T-helper 1 cell treated with Interleukin-12 subunit alpha and Interleukin-12 subunit beta and Interleukin-4 antibody, amounts not matched to agents 30 μg/mL and 1 μg/mL, for 36 hours (primary cell): ENCODE measurements at regions not wholly inside any gene's neighbourhood (a gene's known extent, or its start where the extent isn't known, plus 50 kb on each side); places are given as distances from the start of the nearest gene placed in this dataset.
"Not testable (repeated sequence)": the region's sequence is repeated elsewhere in the genome, so short reads cannot be mapped to it uniquely, and the experiment has no call there.

Experiments used
- H3K27ac Mint-ChIP-seq: one replicate; pipeline ENCODE4 v1.8.0; 2021; ENCODE audit warnings: mild to moderate bottlenecking, mixed read lengths
- H3K27me3 Mint-ChIP-seq: one replicate; pipeline ENCODE4 v1.8.0; 2021; ENCODE audit warnings: low read depth, mixed read lengths
- H3K36me3 Mint-ChIP-seq: one replicate; pipeline ENCODE4 v1.8.0; 2021; ENCODE audit warnings: low read depth, mixed read lengths
- H3K4me1 Mint-ChIP-seq: one replicate; pipeline ENCODE4 v1.8.0; 2021; ENCODE audit warnings: low read depth, mixed read lengths
- H3K4me3 Mint-ChIP-seq: one replicate; pipeline ENCODE4 v1.8.0; 2021; ENCODE audit warnings: mild to moderate bottlenecking, moderate library complexity, mixed read lengths
- H3K9me3 Mint-ChIP-seq: one replicate; pipeline ENCODE4 v1.8.0; 2021; ENCODE audit warnings: mixed read lengths

GRCh38 chr1:191460234-191460633, 698.0 kb upstream of the RGS18 start:
- no peak overlapping the region for H3K27ac Mint-ChIP-seq
- peaks cover 11% of the 10 kb centered on the region for H3K9me3 Mint-ChIP-seq
- no peaks in the 10 kb centered on the region for H3K4me1 Mint-ChIP-seq
- H3K36me3 Mint-ChIP-seq = no peaks in the 10 kb centered on the region
- H3K4me3 Mint-ChIP-seq = no peak overlapping the region
- H3K27me3 Mint-ChIP-seq = no peaks in the 10 kb centered on the region

DNA sequence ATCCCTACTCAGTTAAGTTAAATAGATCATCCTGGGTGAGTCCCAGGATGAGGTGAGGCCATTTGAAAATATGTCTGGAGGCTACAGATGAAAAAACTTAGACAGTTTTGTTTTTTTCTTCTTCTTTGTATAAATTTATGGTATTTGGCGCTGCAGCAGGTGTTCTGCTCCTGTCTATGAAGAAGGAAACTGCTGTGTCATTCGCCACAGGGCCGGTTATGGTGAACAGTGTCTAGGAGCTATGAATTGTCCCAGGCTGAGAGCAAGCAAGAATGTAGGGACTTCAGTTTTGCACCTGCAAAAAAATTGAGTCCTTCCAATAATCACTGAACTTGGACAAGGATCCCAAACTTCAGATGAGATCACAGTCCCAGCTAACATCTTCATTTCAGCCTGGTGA, 674.3 kb upstream of the RGS18 start:
- Mint-ChIP-seq H3K4me1 (no peaks in the 10 kb centered on the region), H3K4me3 (no peak overlapping the region), H3K27ac (no peak overlapping the region), H3K9me3 (peaks cover 4% of the 10 kb centered on the region), H3K36me3 (no peaks in the 10 kb centered on the region), H3K27me3 (no peaks in the 10 kb centered on the region)

GRCh38 chr1:191490303-191490702, 668.0 kb upstream of the RGS18 start:
- Mint-ChIP-seq H3K27ac (no peak overlapping the region), H3K4me1 (no peaks in the 10 kb centered on the region), H3K4me3 (no peak overlapping the region), H3K9me3 (peaks cover 9% of the 10 kb centered on the region), H3K36me3 (no peaks in the 10 kb centered on the region), H3K27me3 (no peaks in the 10 kb centered on the region)

GRCh38 chr1:191495040-191495439, 663.2 kb upstream of the RGS18 start:
- no peaks in the 10 kb centered on the region for H3K36me3 Mint-ChIP-seq
- no peak overlapping the region for H3K4me3 Mint-ChIP-seq
- peaks cover under 1% of the 10 kb centered on the region for H3K9me3 Mint-ChIP-seq
- H3K27ac Mint-ChIP-seq = no peak overlapping the region
- H3K4me1 Mint-ChIP-seq = no peaks in the 10 kb centered on the region
- no peaks in the 10 kb centered on the region for H3K27me3 Mint-ChIP-seq

DNA sequence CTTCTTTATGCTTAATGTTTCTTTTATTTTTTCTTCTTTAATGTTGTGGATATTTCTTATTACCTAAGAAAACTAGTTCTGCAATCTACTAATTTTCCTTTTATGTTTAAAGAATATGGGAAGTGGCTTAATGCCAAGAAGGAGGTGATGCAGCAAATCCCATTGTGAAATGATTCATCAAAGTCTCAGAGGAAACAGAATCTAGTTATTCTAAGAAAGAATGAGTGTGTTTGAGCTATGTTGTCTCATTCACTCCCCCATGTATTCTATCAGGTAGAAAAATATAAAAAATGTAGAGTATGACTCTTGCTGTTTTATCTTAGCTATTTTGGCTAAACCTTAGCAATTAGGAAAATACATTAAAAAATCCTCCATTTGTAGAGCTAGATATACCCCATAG, 659.9 kb upstream of the RGS18 start:
- H3K4me1 Mint-ChIP-seq = no peaks in the 10 kb centered on the region
- H3K36me3 Mint-ChIP-seq = no peaks in the 10 kb centered on the region
- no peak overlapping the region for H3K4me3 Mint-ChIP-seq
- no peak overlapping the region for H3K27ac Mint-ChIP-seq
- H3K9me3 Mint-ChIP-seq = no peaks in the 10 kb centered on the region
- H3K27me3 Mint-ChIP-seq = no peaks in the 10 kb centered on the region

GRCh38 chr1:191498825-191499224, 659.4 kb upstream of the RGS18 start:
- Mint-ChIP-seq H3K36me3 (no peaks in the 10 kb centered on the region), H3K27me3 (no peaks in the 10 kb centered on the region), H3K4me1 (no peaks in the 10 kb centered on the region), H3K9me3 (no peaks in the 10 kb centered on the region), H3K4me3 (no peak overlapping the region), H3K27ac (no peak overlapping the region)

GRCh38 chr1:191504999-191505398, 653.3 kb upstream of the RGS18 start:
- no peaks in the 10 kb centered on the region for H3K9me3 Mint-ChIP-seq
- H3K4me1 Mint-ChIP-seq = no peaks in the 10 kb centered on the region
- H3K27me3 Mint-ChIP-seq = no peaks in the 10 kb centered on the region
- no peak overlapping the region for H3K27ac Mint-ChIP-seq
- no peak overlapping the region for H3K4me3 Mint-ChIP-seq
- no peaks in the 10 kb centered on the region for H3K36me3 Mint-ChIP-seq

GRCh38 chr1:191508239-191508638, 650.0 kb upstream of the RGS18 start:
- Mint-ChIP-seq H3K36me3 (no peaks in the 10 kb centered on the region), H3K9me3 (peaks cover 14% of the 10 kb centered on the region), H3K27ac (no peak overlapping the region), H3K27me3 (no peaks in the 10 kb centered on the region), H3K4me3 (no peak overlapping the region), H3K4me1 (no peaks in the 10 kb centered on the region)

GRCh38 chr1:191511480-191511879, 646.8 kb upstream of the RGS18 start:
- not testable (repeated sequence) for H3K27ac Mint-ChIP-seq, H3K27me3 Mint-ChIP-seq, H3K4me3 Mint-ChIP-seq, H3K4me1 Mint-ChIP-seq, H3K36me3 Mint-ChIP-seq
- peaks cover 14% of the 10 kb centered on the region for H3K9me3 Mint-ChIP-seq

GRCh38 chr1:191517826-191518225, 640.4 kb upstream of the RGS18 start:
- H3K4me1 Mint-ChIP-seq = no peaks in the 10 kb centered on the region
- H3K4me3 Mint-ChIP-seq = no peak overlapping the region
- no peaks in the 10 kb centered on the region for H3K27me3 Mint-ChIP-seq
- no peaks in the 10 kb centered on the region for H3K36me3 Mint-ChIP-seq
- no peak overlapping the region for H3K27ac Mint-ChIP-seq
- H3K9me3 Mint-ChIP-seq = peaks cover 5% of the 10 kb centered on the region

DNA sequence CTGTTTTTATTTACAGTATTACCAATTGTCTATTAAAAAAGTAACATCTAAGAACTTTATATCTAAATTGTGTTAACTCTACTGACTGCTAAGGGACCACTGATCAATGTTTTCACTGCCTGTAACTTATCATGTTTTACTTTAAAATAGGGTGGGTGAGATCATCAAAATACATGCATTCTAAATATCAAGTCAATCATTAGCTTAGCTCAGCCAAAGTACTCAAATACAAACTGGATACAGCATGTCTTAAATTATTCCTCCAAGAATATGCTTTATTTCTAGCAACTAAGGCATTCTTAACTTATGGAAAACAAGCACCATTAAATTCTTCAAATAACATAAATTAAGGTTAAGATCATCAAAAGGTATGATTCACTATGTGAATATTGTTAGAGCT, 638.7 kb upstream of the RGS18 start:
- Mint-ChIP-seq H3K27me3 (no peaks in the 10 kb centered on the region), H3K9me3 (peaks cover 4% of the 10 kb centered on the region), H3K4me3 (no peak overlapping the region), H3K36me3 (no peaks in the 10 kb centered on the region), H3K27ac (no peak overlapping the region), H3K4me1 (no peaks in the 10 kb centered on the region)

DNA sequence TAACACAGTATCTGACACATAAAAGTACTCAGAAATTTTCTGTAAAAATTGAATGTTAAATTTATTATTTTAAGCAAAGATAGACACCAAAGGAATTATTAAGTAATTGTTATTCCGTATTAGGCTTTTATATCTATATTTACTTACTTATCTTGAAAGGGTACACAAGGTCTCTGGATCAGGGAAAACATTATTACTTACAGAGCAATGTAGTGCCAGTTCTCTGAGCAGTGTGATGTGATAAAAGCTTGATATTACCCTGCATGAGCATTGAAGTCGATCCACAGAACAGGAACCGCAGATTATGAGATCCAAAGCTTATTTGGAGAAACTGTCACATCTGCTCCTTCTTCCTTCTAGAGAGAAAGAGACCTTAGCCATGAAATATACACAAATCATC, 637.9 kb upstream of the RGS18 start:
- H3K4me1 Mint-ChIP-seq = no peaks in the 10 kb centered on the region
- no peak overlapping the region for H3K27ac Mint-ChIP-seq
- H3K27me3 Mint-ChIP-seq = no peaks in the 10 kb centered on the region
- peaks cover 4% of the 10 kb centered on the region for H3K9me3 Mint-ChIP-seq
- no peaks in the 10 kb centered on the region for H3K36me3 Mint-ChIP-seq
- H3K4me3 Mint-ChIP-seq = no peak overlapping the region

- H3K27ac Mint-ChIP-seq, H3K4me3 Mint-ChIP-seq, H3K9me3 Mint-ChIP-seq, H3K27me3 Mint-ChIP-seq, H3K36me3 Mint-ChIP-seq, H3K4me1 Mint-ChIP-seq: not testable (repeated sequence)
Measured at GRCh38 chr1:191525944-191526343, 632.3 kb upstream of the RGS18 start.

GRCh38 chr1:191528275-191528674, 630.0 kb upstream of the RGS18 start:
- Mint-ChIP-seq H3K36me3 (no peaks in the 10 kb centered on the region), H3K27me3 (no peaks in the 10 kb centered on the region), H3K4me3 (no peak overlapping the region), H3K27ac (no peak overlapping the region), H3K4me1 (no peaks in the 10 kb centered on the region), H3K9me3 (peaks cover 4% of the 10 kb centered on the region)

DNA sequence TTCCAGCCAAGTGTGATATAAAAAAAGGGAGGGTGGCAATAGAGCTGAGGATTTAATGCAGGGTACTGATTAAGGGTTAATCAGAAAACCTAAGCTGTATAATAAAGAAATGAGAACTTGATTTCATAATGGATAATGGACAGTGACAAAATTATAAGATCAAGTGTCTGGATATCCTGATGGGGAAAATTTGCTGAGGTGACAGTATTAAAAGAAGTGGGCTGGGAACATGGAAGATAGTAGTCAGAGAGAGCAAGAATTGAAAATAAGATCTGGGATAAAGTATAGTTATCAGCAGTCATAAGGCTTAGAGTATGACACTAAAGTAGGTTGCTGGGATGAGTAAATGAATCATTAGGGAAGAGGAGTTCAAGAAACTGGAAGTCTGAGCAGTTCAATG, 627.3 kb upstream of the RGS18 start:
- no peaks in the 10 kb centered on the region for H3K36me3 Mint-ChIP-seq
- no peaks in the 10 kb centered on the region for H3K27me3 Mint-ChIP-seq
- no peak overlapping the region for H3K27ac Mint-ChIP-seq
- no peak overlapping the region for H3K4me3 Mint-ChIP-seq
- no peaks in the 10 kb centered on the region for H3K4me1 Mint-ChIP-seq
- no peaks in the 10 kb centered on the region for H3K9me3 Mint-ChIP-seq

- Mint-ChIP-seq H3K4me3 (no peak overlapping the region), H3K9me3 (peaks cover 5% of the 10 kb centered on the region), H3K36me3 (no peaks in the 10 kb centered on the region), H3K27me3 (no peaks in the 10 kb centered on the region), H3K4me1 (no peaks in the 10 kb centered on the region), H3K27ac (no peak overlapping the region)
Measured at GRCh38 chr1:191533254-191533653, 625.0 kb upstream of the RGS18 start.
